ENCODE measurements at regions not wholly inside any gene's neighbourhood (a gene's known extent, or its start where the extent isn't known, plus 50 kb on each side); places are given as distances from the start of the nearest gene placed in this dataset.

DNA sequence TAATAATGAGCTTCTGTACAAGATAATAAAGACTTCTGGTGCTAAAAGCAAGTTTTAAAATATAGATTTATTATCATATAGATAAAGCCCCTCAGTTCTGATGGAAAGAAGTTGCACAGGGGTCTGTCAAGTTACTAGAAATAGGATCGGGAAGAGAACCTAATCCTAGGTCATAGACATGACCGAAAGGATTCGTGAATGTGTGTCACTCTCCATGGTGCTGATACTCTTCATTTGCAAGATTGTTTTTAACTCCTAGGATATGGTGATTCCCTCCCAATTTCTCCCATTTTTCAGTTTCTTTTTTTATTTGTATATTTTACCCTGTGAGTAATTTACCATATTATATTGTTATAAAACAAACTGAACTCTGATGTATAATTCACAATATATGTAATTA, 58.9 kb upstream of the CTNNA2 start:
- DNase-seq, result no peak

DNA sequence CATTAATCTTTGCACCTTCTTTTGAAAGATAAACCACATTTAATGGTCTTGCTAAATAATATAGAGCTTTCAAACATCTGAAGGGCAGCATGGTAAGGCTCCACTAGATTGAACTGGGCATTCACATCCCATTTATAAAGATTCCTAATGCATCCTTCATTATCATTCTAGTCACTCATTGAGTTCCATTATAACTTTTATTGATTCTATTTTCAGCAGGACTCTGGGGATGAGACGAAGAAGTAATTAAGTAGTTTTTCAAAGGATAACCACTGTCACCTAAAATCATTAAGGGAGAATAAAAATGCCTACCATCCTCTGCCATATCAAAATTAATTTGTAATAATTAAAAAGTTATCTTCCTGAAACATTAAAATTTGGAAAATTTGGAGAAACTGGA, 60.2 kb upstream of the CTNNA2 start:
- DNase-seq, result no peak

DNA sequence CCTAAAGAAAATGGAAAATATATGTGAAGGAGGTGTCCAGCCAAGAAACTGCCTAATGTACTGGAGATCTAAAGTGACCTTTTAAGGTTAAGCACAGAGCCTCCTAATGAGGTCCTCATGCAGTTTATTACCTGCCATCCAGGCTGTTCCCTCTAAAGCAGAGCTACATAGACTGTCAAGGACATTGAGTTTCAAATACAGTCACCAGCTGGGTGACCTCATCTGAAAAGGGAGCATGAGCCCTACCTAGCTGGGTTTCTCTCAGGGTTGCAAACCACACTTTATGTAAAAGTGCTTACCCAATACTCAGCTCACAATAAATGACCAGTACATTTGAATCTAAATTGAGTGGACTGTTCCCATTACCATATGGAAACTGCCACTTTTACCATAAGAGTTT, 65.4 kb upstream of the CTNNA2 start:
- DNase-seq, result no peak

GRCh38 chr2:79446313-79446712, 66.5 kb upstream of the CTNNA2 start:
- DNase-seq, result no peak

DNA sequence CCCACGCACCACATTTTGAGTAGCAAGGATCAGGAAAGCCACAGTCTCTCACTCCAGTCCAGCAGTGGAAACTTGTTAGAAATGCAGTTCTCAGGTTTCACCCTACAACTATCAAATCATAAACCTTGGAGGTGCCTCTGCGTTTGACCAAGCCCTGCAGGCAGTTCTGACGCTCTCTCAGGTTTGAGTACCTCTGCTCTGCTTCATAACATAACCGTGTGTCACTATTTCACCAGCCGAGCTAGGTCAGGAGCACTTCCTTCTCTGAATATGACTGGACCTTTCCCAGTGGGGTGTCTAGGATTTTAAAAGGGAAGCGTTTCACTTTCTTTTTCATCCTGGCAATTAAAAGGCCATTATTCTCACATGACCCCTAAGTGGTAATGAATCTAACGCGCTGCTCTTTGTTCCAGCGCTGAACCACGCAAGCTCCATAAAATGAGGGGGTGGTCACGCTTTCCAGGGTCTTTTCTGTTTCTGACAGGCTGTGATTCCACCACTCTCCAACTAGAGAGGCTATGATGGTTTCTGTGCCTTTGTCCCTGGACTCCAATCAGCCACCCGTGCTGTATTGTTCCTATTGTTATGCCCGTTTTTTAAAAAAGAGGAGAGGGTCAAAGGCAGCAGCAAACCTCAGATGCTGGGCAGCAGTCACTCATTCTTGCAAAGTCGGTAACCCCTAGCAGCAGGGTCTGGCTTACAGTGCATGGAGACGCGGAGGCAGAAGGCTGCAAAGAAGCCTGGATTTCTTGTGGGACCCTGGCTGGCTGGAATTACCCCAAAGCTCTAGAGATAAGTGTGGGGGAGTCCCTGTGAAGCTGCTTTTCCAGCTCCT, 75.2 kb upstream of the CTNNA2 start:
- no peak for DNase-seq

DNA sequence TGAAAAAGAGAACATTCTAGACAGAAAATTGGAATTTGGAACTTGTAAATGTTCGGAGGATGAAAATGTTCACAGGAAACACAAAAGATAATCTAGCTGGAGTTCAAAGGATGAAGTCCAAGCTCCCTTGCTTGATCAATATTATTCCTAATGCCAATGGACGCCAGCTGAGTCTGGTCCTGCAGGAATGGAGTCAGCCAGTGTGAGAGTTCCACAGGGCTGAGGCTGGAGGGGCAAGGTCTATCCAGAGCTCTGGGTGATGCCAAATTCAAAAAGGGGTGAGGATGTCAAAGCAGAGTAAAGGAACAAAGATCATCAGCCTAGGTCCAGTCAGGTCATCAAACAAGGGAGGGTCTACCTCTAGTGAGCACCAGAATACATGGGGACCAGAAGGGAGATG, 78.5 kb upstream of the CTNNA2 start:
- DNase-seq, result no peak

- DNase-seq, result no peak
These were observed 80.1 kb upstream of the CTNNA2 start for GRCh38 chr2:79432731-79433146.

- no peak for DNase-seq
These were observed 84.1 kb upstream of the CTNNA2 start for GRCh38 chr2:79428745-79429144.

- no peak for DNase-seq
These were observed 98.2 kb upstream of the CTNNA2 start for GRCh38 chr2:79414690-79415089.

- no peak for DNase-seq
These were observed 118.4 kb upstream of the CTNNA2 start for GRCh38 chr2:79394485-79394859.

DNA sequence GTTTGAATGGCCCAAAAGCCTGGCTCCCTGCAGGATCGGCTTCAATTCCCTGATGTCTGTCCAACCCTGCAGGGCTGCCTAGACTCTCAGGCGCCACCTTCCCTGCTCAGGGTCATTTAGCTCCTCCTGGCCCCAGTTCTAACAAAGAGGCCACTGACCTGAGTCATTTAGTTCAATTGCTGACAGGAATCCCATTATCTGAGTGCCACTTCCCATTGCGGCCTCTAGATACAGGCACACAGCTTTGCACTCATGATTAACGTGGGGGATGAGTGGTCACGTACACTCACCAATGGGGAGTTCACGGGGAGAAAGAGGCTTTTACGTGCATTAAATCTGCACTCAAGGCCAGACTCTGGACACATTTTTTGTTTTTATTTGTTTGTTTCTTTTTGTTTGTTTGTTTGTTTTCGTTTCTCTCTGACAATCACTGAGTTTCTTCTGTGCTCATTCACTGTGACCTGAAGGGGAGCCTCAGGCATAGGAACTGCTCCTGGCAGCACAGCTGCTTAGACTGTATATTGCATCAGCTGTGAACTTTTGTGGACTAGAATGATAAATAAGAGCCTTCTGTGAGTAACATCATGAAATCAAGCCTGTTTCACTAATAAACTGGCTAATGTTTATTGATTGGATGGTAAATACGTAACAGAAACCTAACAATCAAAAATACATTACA, 118.9 kb upstream of the CTNNA2 start:
- peak; percentile 31 for DNase-seq

DNA sequence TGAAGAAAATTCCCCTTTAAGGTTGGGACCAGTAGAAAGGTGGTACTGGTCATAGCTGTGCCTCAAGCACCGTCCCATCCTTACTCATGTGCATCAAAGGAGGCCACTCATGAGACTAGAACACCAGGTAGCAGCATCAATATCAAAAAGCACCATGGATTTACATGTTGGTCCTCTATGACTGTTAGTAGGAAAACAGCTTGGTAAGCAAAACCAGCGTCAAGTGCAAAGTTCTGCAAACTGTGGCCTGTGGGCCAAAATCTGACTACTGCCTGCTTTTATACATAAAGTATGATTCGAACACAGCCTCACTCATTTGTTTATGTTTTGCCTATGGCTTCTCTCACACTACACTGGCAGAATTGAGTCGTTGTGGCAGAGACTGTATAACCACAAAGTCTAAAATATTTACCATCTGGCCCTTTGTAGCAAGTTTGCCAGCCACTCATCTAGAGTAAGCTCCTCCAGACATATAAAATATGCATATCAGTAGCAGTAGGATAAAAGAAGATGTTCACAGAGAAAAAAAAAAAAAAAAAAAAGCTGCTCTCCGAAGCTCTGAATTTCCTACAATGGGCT, 119.7 kb upstream of the CTNNA2 start:
- DNase-seq, result no peak

GRCh38 chr2:79389481-79389880, 123.4 kb upstream of the CTNNA2 start:
- no peak for DNase-seq

GRCh38 chr2:79388024-79388423, 124.8 kb upstream of the CTNNA2 start:
- DNase-seq, result no peak

DNA sequence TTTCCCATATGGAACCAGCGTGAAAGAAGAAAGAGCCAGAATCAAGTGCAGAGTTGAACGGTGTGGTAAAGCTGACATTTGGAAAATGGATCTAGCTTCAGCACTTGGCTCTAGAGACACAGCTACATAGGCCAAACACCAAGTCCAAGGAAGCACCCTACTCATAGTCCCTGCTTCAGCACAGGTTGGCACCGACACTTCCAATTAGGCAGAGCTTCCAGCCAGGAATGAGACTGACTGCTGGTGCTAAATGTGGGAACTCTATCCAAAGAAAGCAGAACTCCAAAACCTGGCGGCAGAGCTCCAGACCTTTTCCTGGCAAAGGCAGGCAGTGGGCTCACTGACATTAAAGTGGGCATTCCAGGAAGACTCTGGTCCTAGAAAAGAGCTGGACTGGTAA, 125.4 kb upstream of the CTNNA2 start:
- DNase-seq, result no peak

GRCh38 chr2:79383681-79384080, 129.2 kb upstream of the CTNNA2 start:
- DNase-seq, result no peak

- DNase-seq, result no peak
These were observed 137.0 kb upstream of the CTNNA2 start for GRCh38 chr2:79375817-79376216.

DNA sequence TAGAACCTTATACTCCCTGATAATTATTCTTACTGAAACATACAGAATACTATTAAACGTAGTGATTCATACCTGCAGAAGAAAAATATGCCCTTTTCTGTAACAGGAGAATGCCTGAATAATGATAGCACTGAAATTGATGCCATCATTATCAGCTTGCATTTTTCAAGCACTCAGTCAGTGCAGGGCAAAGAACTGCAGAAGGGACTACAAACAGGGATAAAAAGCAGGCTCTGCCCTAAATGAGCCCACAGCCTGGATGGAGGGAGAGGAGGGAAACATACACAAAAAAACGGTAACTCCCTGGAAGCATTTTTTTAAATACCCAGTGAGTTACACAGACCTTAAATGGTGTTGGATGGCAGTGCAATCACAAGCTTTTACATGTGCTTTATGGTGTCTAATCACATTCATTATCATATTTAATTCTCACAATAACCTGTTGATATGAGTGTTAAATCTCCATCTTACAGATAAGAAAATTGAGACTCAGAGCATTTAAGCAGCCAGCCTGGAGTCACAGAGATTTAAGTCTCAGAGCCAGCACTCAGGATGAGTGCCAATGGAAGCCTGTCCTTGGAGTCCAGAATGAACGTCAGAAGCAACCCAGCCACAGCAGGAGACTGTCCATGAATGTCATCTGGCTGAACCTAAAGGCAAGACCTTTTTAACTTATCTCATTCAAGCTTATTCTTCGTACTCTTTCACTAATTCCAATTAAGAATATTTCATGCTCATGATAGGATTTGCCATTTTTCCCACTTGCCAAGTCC, 139.3 kb upstream of the CTNNA2 start:
- DNase-seq, result no peak

GRCh38 chr2:79370976-79371538, 141.8 kb upstream of the CTNNA2 start:
- no peak for DNase-seq

DNA sequence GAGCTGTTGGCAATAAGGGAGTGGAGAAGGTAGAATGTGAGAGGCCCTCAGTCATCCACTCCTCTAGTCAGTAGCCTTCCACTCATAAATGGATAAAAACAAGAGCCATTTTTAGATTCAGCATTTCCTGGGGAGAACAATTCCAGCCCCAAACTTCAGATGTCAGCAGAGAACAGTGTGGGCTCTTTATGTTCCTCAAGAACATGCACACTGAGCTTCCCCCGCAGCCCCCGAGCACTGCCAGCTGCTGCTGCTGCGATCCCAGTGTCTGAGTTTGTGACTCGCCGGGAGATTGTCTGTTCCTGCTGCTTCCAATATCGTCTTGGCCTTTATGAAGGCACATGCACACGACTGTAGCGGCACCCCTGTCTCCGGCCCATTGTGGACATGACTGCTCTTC, 143.7 kb upstream of the CTNNA2 start:
- no peak for DNase-seq

- no peak for DNase-seq
These were observed 144.7 kb upstream of the CTNNA2 start for GRCh38 chr2:79368116-79368630.

DNA sequence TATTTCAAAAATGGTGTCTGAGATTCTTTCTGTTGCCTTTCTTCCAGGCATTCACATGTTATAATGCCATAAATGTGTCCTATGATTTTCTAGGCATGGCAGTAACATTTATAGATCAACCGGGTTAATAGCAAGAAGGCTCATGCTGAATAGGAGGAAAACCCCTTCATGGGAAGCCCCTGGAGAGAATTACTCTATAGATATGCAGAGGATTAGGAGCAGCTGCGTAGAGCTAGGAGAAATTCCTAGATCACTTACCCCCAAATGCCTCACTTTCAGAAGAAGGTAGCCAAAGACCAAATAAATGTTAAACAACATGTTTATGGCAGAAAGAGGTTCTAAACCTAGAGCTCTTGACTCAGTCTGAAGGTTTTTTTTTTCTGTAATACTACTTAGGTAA, 153.4 kb upstream of the CTNNA2 start:
- DNase-seq, result no peak

GRCh38 chr2:79355569-79355968, 157.3 kb upstream of the CTNNA2 start:
- no peak for DNase-seq

Data from NCI-H1105 (cell line).